ENCODE measurements at regions not wholly inside any gene's neighbourhood (a gene's known extent, or its start where the extent isn't known, plus 50 kb on each side); places are given as distances from the start of the nearest gene placed in this dataset.

DNA sequence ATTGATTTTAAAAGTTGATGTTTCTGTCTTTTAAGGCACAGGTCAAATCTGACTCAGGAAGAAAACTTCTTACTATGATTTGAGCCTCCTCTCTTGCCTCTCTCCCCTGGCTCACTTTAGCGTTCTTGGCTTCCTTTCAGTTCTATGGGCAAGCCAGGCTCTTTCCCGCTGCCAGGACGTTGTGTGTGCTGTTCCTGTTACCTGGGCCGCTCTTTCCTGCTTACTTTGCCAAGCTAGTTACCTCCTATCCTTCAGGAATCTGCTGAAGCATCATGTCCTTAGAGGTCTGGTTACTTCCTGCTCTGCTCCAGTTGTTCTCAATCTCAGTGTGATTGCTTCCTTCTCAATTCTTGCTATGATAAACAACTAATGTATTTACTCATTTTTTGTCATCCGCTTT is 1108.5 kb upstream of the EEF2KMT start:
- no peak overlapping the region for H3K4me3 ChIP-seq (ENCODE audit: low read depth, low read length)
- no peak for TF ChIP-seq CTCF (IDR thresholded peaks at IDR 0.05; ENCODE audit: low read depth, low read length)

GRCh38 chr16:6204945-6205344 is 1107.3 kb upstream of the EEF2KMT start:
- TF ChIP-seq CTCF (IDR thresholded peaks at IDR 0.05; ENCODE audit: low read depth, low read length), result no peak
- H3K4me3 ChIP-seq (ENCODE audit: low read depth, low read length), result no peak overlapping the region

DNA sequence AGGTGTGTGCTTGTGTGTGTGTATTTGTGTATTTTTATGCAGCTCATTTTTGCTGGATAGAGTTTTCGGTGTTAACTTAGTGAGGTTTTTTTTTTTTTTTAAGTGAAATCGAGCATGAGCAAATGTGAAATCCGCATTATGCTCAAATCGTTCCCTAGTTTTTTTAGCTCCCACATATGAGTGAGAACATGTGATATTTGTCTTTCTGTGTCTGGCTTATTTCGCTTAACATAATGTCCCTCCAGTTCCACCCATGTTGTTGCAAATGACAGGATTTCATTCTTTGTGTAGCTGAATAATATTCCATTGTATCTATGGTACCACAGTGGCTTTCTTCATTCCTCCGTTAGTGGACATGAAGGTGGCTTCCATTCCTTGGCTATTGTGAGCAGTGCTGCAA is 1103.3 kb upstream of the EEF2KMT start:
- no peak overlapping the region for H3K4me3 ChIP-seq (ENCODE audit: low read depth, low read length)
- no peak for TF ChIP-seq CTCF (IDR thresholded peaks at IDR 0.05; ENCODE audit: low read depth, low read length)

GRCh38 chr16:6200271-6200670 is 1102.7 kb upstream of the EEF2KMT start:
- no peak overlapping the region for H3K4me3 ChIP-seq (ENCODE audit: low read depth, low read length)
- TF ChIP-seq CTCF (IDR thresholded peaks at IDR 0.05; ENCODE audit: low read depth, low read length), result no peak

GRCh38 chr16:6195966-6196365 is 1098.4 kb upstream of the EEF2KMT start:
- H3K4me3 ChIP-seq (ENCODE audit: low read depth, low read length), result no peak overlapping the region
- no peak for TF ChIP-seq CTCF (IDR thresholded peaks at IDR 0.05; ENCODE audit: low read depth, low read length)

DNA sequence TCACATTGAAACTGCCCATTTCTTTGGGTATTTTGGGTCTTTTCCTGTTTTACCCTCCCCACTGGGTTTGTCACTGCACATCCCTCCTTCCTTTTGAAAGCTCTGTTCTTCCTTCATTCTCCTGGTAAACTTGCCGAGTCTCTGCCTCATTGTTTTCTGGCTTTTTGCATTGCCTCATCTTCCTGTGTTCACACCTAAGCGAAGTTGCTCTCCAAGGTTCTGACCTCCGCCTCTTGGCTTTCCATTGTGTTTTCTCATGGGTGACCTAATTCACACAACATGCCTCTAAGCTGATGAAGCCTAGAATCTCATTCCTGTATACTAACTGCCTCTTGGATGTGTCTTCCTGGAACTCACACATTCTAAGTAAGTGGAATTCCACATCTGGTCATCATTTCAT is 1096.1 kb upstream of the EEF2KMT start:
- no peak for TF ChIP-seq CTCF (IDR thresholded peaks at IDR 0.05; ENCODE audit: low read depth, low read length)
- no peak overlapping the region for H3K4me3 ChIP-seq (ENCODE audit: low read depth, low read length)

GRCh38 chr16:6192984-6193383 is 1095.4 kb upstream of the EEF2KMT start:
- H3K4me3 ChIP-seq (ENCODE audit: low read depth, low read length), result no peak overlapping the region
- no peak for TF ChIP-seq CTCF (IDR thresholded peaks at IDR 0.05; ENCODE audit: low read depth, low read length)

Measured in WI38 (cell line).